ENCODE measurements at regions not wholly inside any gene's neighbourhood (a gene's known extent, or its start where the extent isn't known, plus 50 kb on each side); places are given as distances from the start of the nearest gene placed in this dataset.

DNA sequence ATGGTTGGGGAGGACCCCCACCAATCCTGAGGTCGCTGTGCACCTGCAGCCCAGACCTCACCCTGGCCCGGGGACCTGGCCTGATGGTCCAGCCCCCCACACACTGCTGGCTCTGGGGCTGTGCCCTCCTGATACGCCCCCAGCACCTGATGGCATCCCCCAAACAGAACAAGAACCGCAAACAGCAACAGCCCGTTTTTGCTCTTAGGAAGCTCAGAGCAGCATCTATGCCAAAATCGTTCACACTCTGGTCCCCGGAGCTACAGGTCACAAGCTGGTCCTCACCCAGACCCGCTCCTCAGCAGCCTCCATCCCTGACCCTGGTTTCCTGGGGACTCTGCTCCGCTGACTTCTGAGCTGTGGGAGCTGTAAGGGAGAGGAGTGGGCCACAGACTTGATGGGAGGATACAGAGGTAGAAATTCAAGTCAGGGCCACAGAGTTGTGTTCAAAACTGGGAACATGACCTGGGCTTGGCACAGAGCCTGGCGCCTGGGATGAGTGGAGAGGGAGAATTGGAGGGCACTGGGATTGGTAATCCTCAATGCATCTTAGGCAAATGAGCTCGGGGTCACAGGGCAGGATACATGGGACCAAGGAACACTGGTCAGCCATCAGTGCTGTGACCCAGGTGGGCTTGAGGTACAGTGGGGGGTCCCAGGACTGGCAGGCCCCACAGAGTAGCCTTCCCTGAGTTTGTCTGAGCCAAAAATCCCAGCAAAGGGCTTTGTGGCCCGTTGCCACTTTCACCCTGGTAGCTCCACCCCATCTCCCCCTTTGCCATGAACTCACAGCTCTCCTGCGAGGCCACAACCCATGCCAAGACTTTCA, 170.9 kb upstream of the RTL1 start:
- POLR2A ChIA-PET (ENCODE audit: low non-redundant PET) = no interaction called here
- DNase-seq (ENCODE audit: low spot score) = no peak

GRCh38 chr14:101075025-101075800, 171.7 kb upstream of the RTL1 start:
- ChIA-PET POLR2A (ENCODE audit: low non-redundant PET) (no interaction called here), CTCF (no interaction called here)
- TF ChIP-seq, protein P1, sequence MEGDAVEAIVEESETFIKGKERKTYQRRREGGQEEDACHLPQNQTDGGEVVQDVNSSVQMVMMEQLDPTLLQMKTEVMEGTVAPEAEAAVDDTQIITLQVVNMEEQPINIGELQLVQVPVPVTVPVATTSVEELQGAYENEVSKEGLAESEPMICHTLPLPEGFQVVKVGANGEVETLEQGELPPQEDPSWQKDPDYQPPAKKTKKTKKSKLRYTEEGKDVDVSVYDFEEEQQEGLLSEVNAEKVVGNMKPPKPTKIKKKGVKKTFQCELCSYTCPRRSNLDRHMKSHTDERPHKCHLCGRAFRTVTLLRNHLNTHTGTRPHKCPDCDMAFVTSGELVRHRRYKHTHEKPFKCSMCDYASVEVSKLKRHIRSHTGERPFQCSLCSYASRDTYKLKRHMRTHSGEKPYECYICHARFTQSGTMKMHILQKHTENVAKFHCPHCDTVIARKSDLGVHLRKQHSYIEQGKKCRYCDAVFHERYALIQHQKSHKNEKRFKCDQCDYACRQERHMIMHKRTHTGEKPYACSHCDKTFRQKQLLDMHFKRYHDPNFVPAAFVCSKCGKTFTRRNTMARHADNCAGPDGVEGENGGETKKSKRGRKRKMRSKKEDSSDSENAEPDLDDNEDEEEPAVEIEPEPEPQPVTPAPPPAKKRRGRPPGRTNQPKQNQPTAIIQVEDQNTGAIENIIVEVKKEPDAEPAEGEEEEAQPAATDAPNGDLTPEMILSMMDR (conservative IDR thresholded peaks at IDR 0.05; ENCODE audit: low read depth) = no peak
- H3K27ac ChIP-seq = no peak overlapping the region
- no peak for DNase-seq (ENCODE audit: low spot score)

More for the DNA sequence above, 170.9 kb upstream of the RTL1 start:
- CTCF ChIA-PET = no interaction called here
- TF ChIP-seq, protein P1 (conservative IDR thresholded peaks at IDR 0.05; ENCODE audit: low read depth) = no peak
- peak overlapping the region; percentile 62; the same call in 1 of the 2 replicates for H3K27ac ChIP-seq

DNA sequence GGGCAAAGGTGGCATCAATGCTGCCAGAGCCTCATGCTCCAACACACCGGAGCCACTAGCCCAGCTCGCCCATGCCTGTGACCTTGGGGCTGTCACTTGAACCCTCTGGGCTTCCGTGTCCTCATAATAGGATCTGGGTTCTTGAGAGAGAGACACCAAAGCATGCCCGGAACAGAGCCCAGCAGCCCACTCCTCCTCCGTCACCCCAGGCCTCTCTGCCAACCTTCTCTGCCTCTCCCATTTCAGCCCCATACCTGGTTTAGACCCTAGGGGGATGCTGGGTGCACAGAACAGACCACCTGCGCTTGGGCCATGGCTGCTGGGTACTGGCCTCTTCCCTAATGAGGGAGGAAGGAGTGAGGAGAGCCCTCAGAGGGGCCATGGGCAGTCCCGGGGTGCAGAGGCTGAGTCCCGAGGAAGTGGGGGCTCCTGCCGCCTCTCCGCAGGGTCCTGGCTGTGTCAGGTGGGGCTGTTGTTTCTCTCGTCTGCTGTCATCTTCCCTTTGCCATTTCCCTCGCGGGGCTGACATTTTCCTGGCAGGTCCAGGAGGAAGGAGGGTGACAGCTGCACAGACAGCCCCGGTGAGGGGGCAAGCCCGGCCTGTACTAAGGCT, 172.4 kb upstream of the RTL1 start:
- H3K27ac ChIP-seq = no peak overlapping the region
- POLR2A ChIA-PET (ENCODE audit: low non-redundant PET) = no interaction called here
- CTCF ChIA-PET = no interaction called here
- no peak for DNase-seq (ENCODE audit: low spot score)
- TF ChIP-seq, protein P1 (conservative IDR thresholded peaks at IDR 0.05; ENCODE audit: low read depth) = no peak

DNA sequence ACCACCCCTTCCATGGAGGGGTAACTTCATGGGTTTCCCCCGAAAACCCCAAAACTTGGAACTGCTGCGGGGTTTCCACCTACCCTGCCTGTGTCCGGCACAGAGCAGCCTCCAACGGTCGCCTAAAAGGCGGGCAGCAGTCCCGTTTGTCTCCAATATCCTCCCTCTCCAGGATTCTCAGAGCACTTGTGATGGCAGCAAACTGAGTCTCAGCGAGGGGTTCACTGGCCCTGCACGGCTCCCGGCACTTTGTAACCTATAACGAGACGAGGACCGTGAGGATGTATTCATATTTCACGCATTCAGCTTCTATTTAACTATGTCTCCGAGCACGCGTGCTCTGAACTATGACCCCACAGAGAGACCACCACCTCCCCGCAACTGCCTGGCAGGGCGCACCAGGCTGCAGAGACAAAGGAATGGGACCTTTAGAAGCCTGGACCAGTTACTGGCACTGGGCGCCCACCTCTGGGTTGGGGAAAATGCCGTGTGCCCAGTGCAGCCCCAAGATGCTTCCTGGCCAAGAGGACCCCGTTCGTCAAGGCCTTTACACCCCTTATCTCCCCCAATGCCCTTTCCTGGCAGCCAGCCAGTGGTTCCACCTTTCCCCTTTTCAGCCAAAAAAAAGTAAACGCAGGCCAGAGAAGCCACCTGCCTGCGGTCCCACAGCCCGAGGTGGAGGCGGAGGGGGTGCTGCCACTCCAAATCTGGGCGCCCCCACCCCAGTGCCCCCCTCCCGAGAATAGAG, 173.1 kb upstream of the RTL1 start:
- ChIA-PET POLR2A (ENCODE audit: low non-redundant PET) (no interaction called here), CTCF (no interaction called here)
- no peak overlapping the region for H3K27ac ChIP-seq
- TF ChIP-seq, protein P1 (conservative IDR thresholded peaks at IDR 0.05; ENCODE audit: low read depth) = no peak
- DNase-seq (ENCODE audit: low spot score) = no peak

DNA sequence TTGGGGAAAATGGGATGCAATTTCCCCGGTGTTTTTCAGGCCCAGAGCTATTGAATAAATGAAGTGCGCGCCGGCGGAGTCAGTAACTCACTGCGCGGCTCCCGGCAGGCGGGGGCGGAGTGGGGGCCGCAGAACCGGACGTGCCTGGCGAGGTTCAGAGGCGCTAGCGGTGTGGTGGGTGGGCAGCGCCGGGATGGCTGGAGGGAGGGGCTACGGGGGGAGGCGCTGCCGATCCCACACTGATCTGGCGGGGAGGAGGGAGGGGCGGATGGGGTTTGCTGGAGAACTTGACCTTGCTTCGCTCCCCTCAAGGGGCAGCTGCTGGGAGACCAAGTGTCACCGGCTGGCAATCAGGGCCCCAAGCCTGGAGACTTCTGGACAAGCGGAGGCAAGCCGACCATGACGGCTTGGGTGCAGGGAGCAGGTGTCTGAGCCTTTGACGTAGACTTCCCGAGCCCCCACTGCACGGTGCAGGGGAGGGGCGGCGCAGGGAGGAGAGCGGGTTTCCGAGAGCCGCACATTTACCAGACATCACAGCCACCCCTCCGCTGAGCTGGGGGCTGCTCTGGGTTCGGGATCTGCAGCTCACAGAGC, 174.1 kb upstream of the RTL1 start:
- DNase-seq (ENCODE audit: low spot score) = no peak
- ChIA-PET CTCF (no interaction called here), POLR2A (ENCODE audit: low non-redundant PET) (no interaction called here)
- H3K27ac ChIP-seq = no peak overlapping the region
- TF ChIP-seq, protein P1 (conservative IDR thresholded peaks at IDR 0.05; ENCODE audit: low read depth) = no peak

All from RWPE1 (cell line).